WTC11 (cell line): ENCODE measurements at regions not wholly inside any gene's neighbourhood (a gene's known extent, or its start where the extent isn't known, plus 50 kb on each side); places are given as distances from the start of the nearest gene placed in this dataset.

Source experiments
- CBFB ChIP-seq: sonication (generic); formaldehyde crosslinking; IDR thresholded peaks from 2 replicates; pipeline ENCODE4 v1.8.1; 2022; ENCODE audit warnings: mild to moderate bottlenecking, low read depth, missing genetic modification reagents
- CREB1 ChIP-seq: sonication (generic); formaldehyde crosslinking; IDR thresholded peaks from 2 replicates; pipeline ENCODE4 v1.8.0; 2023; ENCODE audit warnings: mild to moderate bottlenecking, missing genetic modification reagents
- ELF4 ChIP-seq: sonication (generic); formaldehyde crosslinking; IDR thresholded peaks from 2 replicates; pipeline ENCODE4 v1.8.1; 2022; ENCODE audit warnings: low read depth, mild to moderate bottlenecking, moderate library complexity, missing genetic modification reagents
- NR1H2 ChIP-seq: sonication (generic); formaldehyde crosslinking; IDR thresholded peaks from 2 replicates; pipeline ENCODE4 v1.9.0; 2021; ENCODE audit warnings: mild to moderate bottlenecking, moderate library complexity, missing genetic modification reagents
- NR3C1 ChIP-seq: sonication (generic); formaldehyde crosslinking; conservative IDR thresholded peaks from 2 replicates; pipeline ENCODE4 v1.8.1; 2023; ENCODE audit warnings: low read depth, mild to moderate bottlenecking, missing genetic modification reagents
- SP1 ChIP-seq: sonication (generic); formaldehyde crosslinking; conservative IDR thresholded peaks from 2 replicates; pipeline ENCODE4 v1.8.1; 2022; ENCODE audit warnings: missing genetic modification reagents
- TF ChIP-seq, protein P1 (sequence below): fragments of 200-600 bp; IDR thresholded peaks from 2 replicates; pipeline ENCODE4 v1.8.0; 2022; ENCODE audit warnings: antibody characterized with exemption
- TF ChIP-seq, protein P2 (sequence below): sonication (generic); formaldehyde crosslinking; IDR thresholded peaks from 2 replicates; pipeline ENCODE4 v1.8.1; 2022; ENCODE audit warnings: low read depth, mild to moderate bottlenecking, moderate library complexity, missing genetic modification reagents, borderline replicate concordance
- TF ChIP-seq, protein P3 (sequence below): sonication (generic); formaldehyde crosslinking; IDR thresholded peaks from 2 replicates; pipeline ENCODE4 v1.8.0; 2022; ENCODE audit warnings: mild to moderate bottlenecking, missing genetic modification reagents
- TF ChIP-seq, protein P4 (sequence below): sonication (generic); formaldehyde crosslinking; IDR thresholded peaks from 2 replicates; pipeline ENCODE4 v1.8.0; 2022; ENCODE audit warnings: mild to moderate bottlenecking, missing genetic modification reagents
- TF ChIP-seq, protein P5 (sequence below): fragments of 250-450 bp; sonication (Bioruptor Pico); IDR thresholded peaks from 2 replicates; pipeline ENCODE4 v1.8.0; 2021; ENCODE audit warnings: mild to moderate bottlenecking
- TF ChIP-seq, protein P6 (sequence below): sonication (generic); formaldehyde crosslinking; IDR thresholded peaks from 2 replicates; pipeline ENCODE4 v1.8.1; 2023; ENCODE audit warnings: mild to moderate bottlenecking, missing genetic modification reagents, borderline replicate concordance

DNA sequence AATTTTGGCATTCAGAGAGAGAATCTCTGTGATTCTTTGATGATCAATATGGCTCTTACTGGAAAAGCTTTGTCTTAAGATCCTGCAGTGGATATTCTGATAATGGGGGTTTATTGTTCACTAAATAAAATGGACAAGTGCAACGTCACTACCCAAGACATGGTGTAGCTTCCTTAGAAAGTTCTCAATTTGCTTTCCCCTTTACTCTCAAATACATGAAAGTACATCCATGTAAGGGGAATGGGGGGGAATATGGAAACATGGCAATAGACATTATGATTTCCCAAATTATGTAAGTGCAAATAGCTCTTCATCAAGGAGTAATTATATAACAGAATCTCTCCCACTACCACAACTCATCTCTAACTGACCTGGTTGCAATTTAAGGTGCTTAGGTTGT, 126.3 kb upstream of the DPYD start:
- TF ChIP-seq, protein P1, sequence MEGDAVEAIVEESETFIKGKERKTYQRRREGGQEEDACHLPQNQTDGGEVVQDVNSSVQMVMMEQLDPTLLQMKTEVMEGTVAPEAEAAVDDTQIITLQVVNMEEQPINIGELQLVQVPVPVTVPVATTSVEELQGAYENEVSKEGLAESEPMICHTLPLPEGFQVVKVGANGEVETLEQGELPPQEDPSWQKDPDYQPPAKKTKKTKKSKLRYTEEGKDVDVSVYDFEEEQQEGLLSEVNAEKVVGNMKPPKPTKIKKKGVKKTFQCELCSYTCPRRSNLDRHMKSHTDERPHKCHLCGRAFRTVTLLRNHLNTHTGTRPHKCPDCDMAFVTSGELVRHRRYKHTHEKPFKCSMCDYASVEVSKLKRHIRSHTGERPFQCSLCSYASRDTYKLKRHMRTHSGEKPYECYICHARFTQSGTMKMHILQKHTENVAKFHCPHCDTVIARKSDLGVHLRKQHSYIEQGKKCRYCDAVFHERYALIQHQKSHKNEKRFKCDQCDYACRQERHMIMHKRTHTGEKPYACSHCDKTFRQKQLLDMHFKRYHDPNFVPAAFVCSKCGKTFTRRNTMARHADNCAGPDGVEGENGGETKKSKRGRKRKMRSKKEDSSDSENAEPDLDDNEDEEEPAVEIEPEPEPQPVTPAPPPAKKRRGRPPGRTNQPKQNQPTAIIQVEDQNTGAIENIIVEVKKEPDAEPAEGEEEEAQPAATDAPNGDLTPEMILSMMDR = no peak
- TF ChIP-seq, protein P2, sequence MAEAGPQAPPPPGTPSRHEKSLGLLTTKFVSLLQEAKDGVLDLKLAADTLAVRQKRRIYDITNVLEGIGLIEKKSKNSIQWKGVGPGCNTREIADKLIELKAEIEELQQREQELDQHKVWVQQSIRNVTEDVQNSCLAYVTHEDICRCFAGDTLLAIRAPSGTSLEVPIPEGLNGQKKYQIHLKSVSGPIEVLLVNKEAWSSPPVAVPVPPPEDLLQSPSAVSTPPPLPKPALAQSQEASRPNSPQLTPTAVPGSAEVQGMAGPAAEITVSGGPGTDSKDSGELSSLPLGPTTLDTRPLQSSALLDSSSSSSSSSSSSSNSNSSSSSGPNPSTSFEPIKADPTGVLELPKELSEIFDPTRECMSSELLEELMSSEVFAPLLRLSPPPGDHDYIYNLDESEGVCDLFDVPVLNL (CRISPR knock-in tag) = no peak
- TF ChIP-seq, protein P3, sequence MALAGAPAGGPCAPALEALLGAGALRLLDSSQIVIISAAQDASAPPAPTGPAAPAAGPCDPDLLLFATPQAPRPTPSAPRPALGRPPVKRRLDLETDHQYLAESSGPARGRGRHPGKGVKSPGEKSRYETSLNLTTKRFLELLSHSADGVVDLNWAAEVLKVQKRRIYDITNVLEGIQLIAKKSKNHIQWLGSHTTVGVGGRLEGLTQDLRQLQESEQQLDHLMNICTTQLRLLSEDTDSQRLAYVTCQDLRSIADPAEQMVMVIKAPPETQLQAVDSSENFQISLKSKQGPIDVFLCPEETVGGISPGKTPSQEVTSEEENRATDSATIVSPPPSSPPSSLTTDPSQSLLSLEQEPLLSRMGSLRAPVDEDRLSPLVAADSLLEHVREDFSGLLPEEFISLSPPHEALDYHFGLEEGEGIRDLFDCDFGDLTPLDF = no peak
- TF ChIP-seq NR1H2 (CRISPR knock-in tag) (no peak), SP1 (no peak), ELF4 (CRISPR knock-in tag) (no peak), CBFB (CRISPR knock-in tag) (no peak), NR3C1 (CRISPR knock-in tag) (no peak), CREB1 (no peak)
- TF ChIP-seq, protein P4, sequence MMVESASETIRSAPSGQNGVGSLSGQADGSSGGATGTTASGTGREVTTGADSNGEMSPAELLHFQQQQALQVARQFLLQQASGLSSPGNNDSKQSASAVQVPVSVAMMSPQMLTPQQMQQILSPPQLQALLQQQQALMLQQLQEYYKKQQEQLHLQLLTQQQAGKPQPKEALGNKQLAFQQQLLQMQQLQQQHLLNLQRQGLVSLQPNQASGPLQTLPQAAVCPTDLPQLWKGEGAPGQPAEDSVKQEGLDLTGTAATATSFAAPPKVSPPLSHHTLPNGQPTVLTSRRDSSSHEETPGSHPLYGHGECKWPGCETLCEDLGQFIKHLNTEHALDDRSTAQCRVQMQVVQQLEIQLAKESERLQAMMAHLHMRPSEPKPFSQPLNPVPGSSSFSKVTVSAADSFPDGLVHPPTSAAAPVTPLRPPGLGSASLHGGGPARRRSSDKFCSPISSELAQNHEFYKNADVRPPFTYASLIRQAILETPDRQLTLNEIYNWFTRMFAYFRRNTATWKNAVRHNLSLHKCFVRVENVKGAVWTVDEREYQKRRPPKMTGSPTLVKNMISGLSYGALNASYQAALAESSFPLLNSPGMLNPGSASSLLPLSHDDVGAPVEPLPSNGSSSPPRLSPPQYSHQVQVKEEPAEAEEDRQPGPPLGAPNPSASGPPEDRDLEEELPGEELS = no peak
- TF ChIP-seq, protein P5, sequence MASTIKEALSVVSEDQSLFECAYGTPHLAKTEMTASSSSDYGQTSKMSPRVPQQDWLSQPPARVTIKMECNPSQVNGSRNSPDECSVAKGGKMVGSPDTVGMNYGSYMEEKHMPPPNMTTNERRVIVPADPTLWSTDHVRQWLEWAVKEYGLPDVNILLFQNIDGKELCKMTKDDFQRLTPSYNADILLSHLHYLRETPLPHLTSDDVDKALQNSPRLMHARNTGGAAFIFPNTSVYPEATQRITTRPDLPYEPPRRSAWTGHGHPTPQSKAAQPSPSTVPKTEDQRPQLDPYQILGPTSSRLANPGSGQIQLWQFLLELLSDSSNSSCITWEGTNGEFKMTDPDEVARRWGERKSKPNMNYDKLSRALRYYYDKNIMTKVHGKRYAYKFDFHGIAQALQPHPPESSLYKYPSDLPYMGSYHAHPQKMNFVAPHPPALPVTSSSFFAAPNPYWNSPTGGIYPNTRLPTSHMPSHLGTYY (CRISPR knock-in tag) = no peak
- TF ChIP-seq, protein P6, sequence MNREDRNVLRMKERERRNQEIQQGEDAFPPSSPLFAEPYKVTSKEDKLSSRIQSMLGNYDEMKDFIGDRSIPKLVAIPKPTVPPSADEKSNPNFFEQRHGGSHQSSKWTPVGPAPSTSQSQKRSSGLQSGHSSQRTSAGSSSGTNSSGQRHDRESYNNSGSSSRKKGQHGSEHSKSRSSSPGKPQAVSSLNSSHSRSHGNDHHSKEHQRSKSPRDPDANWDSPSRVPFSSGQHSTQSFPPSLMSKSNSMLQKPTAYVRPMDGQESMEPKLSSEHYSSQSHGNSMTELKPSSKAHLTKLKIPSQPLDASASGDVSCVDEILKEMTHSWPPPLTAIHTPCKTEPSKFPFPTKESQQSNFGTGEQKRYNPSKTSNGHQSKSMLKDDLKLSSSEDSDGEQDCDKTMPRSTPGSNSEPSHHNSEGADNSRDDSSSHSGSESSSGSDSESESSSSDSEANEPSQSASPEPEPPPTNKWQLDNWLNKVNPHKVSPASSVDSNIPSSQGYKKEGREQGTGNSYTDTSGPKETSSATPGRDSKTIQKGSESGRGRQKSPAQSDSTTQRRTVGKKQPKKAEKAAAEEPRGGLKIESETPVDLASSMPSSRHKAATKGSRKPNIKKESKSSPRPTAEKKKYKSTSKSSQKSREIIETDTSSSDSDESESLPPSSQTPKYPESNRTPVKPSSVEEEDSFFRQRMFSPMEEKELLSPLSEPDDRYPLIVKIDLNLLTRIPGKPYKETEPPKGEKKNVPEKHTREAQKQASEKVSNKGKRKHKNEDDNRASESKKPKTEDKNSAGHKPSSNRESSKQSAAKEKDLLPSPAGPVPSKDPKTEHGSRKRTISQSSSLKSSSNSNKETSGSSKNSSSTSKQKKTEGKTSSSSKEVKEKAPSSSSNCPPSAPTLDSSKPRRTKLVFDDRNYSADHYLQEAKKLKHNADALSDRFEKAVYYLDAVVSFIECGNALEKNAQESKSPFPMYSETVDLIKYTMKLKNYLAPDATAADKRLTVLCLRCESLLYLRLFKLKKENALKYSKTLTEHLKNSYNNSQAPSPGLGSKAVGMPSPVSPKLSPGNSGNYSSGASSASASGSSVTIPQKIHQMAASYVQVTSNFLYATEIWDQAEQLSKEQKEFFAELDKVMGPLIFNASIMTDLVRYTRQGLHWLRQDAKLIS (CRISPR knock-in tag) = no peak
